ENCODE measurements at regions not wholly inside any gene's neighbourhood (a gene's known extent, or its start where the extent isn't known, plus 50 kb on each side); places are given as distances from the start of the nearest gene placed in this dataset.

GRCh38 chr5:28313953-28314352, 1275.6 kb upstream of the CDH9 start:
- no peak overlapping the region for H2AFZ ChIP-seq (ENCODE audit: low read length)
- POLR2A ChIA-PET, result no interaction called here
- H4K20me1 ChIP-seq (ENCODE audit: insufficient read depth, low read length), result no peaks in the 10 kb centered on the region
- H3K4me2 ChIP-seq (ENCODE audit: low read length), result no peak overlapping the region
- no peaks in the 10 kb centered on the region for H3K9me2 ChIP-seq (ENCODE audit: insufficient read depth, low read length)
- BruUV-seq (replicated peaks), result no TSS peak
- H3K36me3 ChIP-seq (ENCODE audit: insufficient read depth, low read length), result no peaks in the 10 kb centered on the region
- no peaks in the 10 kb centered on the region for H3K9me3 ChIP-seq (ENCODE audit: low read length)
- DNase-seq (ENCODE audit: low spot score), result no peak
- TF ChIP-seq EZH2phosphoT487 (IDR thresholded peaks at IDR 0.05; ENCODE audit: borderline replicate concordance, low read depth, low read length) (no peak), CTCF (conservative IDR thresholded peaks at IDR 0.05; ENCODE audit: low read length) (no peak)
- no peak overlapping the region for H3K4me3 ChIP-seq (ENCODE audit: low read depth, low read length, poor library complexity, severe bottlenecking)
- no peak overlapping the region for H3K27ac ChIP-seq (ENCODE audit: low read depth, low read length, poor library complexity, severe bottlenecking)
- no peaks in the 10 kb centered on the region for H3K4me1 ChIP-seq (ENCODE audit: insufficient read depth, low read length, poor library complexity, severe bottlenecking)
- CTCF ChIA-PET (ENCODE audit: unreplicated experiment), result no interaction called here
- no peaks in the 10 kb centered on the region for H3K79me2 ChIP-seq (ENCODE audit: insufficient read depth, low read depth, low read length)
- intact Hi-C loops (cut with micrococcal nuclease; ENCODE audit: unreplicated experiment), result no loop called here

- H3K4me1 ChIP-seq (ENCODE audit: insufficient read depth, low read length, poor library complexity, severe bottlenecking), result no peaks in the 10 kb centered on the region
- ChIA-PET POLR2A (interaction anchor here (0.7 kb wide), 1 partner anchor 30 kb away, joined by 3 read pairs; no protein-coding TSS in a partner anchor), CTCF (ENCODE audit: unreplicated experiment) (no interaction called here)
- no peaks in the 10 kb centered on the region for H3K36me3 ChIP-seq (ENCODE audit: insufficient read depth, low read length)
- H3K4me2 ChIP-seq (ENCODE audit: low read length), result no peak overlapping the region
- no peak overlapping the region for H3K4me3 ChIP-seq (ENCODE audit: low read depth, low read length, poor library complexity, severe bottlenecking)
- H4K20me1 ChIP-seq (ENCODE audit: insufficient read depth, low read length), result no peaks in the 10 kb centered on the region
- no peaks in the 10 kb centered on the region for H3K9me2 ChIP-seq (ENCODE audit: insufficient read depth, low read length)
- H2AFZ ChIP-seq (ENCODE audit: low read length), result no peak overlapping the region
- BruUV-seq (replicated peaks), result no TSS peak
- H3K27ac ChIP-seq (ENCODE audit: low read depth, low read length, poor library complexity, severe bottlenecking), result no peak overlapping the region
- no peaks in the 10 kb centered on the region for H3K79me2 ChIP-seq (ENCODE audit: insufficient read depth, low read depth, low read length)
- no peak for TF ChIP-seq EZH2phosphoT487 (IDR thresholded peaks at IDR 0.05; ENCODE audit: borderline replicate concordance, low read depth, low read length)
- no peak for TF ChIP-seq CTCF (conservative IDR thresholded peaks at IDR 0.05; ENCODE audit: low read length)
- no peak for DNase-seq (ENCODE audit: low spot score)
- no peaks in the 10 kb centered on the region for H3K9me3 ChIP-seq (ENCODE audit: low read length)
- intact Hi-C loops (cut with micrococcal nuclease; ENCODE audit: unreplicated experiment), result no loop called here
Observed at GRCh38 chr5:28313321-28313951, 1275.0 kb upstream of the CDH9 start.

GRCh38 chr5:28310696-28311095, 1272.3 kb upstream of the CDH9 start:
- BruUV-seq (replicated peaks), result no TSS peak
- H3K4me1 ChIP-seq (ENCODE audit: insufficient read depth, low read length, poor library complexity, severe bottlenecking), result no peaks in the 10 kb centered on the region
- H3K4me2 ChIP-seq (ENCODE audit: low read length), result no peak overlapping the region
- intact Hi-C loops (cut with micrococcal nuclease; ENCODE audit: unreplicated experiment), result no loop called here
- TF ChIP-seq CTCF (conservative IDR thresholded peaks at IDR 0.05; ENCODE audit: low read length), result no peak
- TF ChIP-seq EZH2phosphoT487 (IDR thresholded peaks at IDR 0.05; ENCODE audit: borderline replicate concordance, low read depth, low read length), result no peak
- no peaks in the 10 kb centered on the region for H3K79me2 ChIP-seq (ENCODE audit: insufficient read depth, low read depth, low read length)
- no peaks in the 10 kb centered on the region for H3K36me3 ChIP-seq (ENCODE audit: insufficient read depth, low read length)
- no peak overlapping the region for H3K4me3 ChIP-seq (ENCODE audit: low read depth, low read length, poor library complexity, severe bottlenecking)
- no peak overlapping the region for H3K27ac ChIP-seq (ENCODE audit: low read depth, low read length, poor library complexity, severe bottlenecking)
- no peaks in the 10 kb centered on the region for H4K20me1 ChIP-seq (ENCODE audit: insufficient read depth, low read length)
- 0 out of 2 replicates have a peak, but pooled peaks cover 4% of the 10 kb centered on the region for H3K9me3 ChIP-seq (ENCODE audit: low read length)
- POLR2A ChIA-PET, result interaction anchor here (0.5 to 0.6 kb wide), 2 partner anchors 571 to 623 kb away, joined by 3 read pairs; no protein-coding TSS in a partner anchor
- CTCF ChIA-PET (ENCODE audit: unreplicated experiment), result no interaction called here
- no peak for DNase-seq (ENCODE audit: low spot score)
- H3K9me2 ChIP-seq (ENCODE audit: insufficient read depth, low read length), result no peaks in the 10 kb centered on the region
- H2AFZ ChIP-seq (ENCODE audit: low read length), result no peak overlapping the region

All from OCI-LY7 (cell line).